ENCODE measurements at regions not wholly inside any gene's neighbourhood (a gene's known extent, or its start where the extent isn't known, plus 50 kb on each side); places are given as distances from the start of the nearest gene placed in this dataset.

GRCh38 chr15:69691307-69692015, 238.8 kb downstream of the RPLP1 start:
- Histone ChIP-seq H3K4me3 (ENCODE audit: low read length) (no peak overlapping the region), H3K9me3 (replicated peaks; ENCODE audit: insufficient read depth, low read length) (no peaks in the 10 kb centered on the region), H3K36me3 (replicated peaks; ENCODE audit: insufficient read depth, low read length) (no peaks in the 10 kb centered on the region), H3K9ac (ENCODE audit: low read length) (no peak overlapping the region), H2AFZ (ENCODE audit: low read length) (no peak overlapping the region), H3K4me1 (ENCODE audit: low read length) (no peaks in the 10 kb centered on the region), H4K20me1 (ENCODE audit: insufficient read depth, low read length) (no peaks in the 10 kb centered on the region), H3K79me2 (ENCODE audit: low read length) (no peaks in the 10 kb centered on the region), H3K27me3 (replicated peaks; ENCODE audit: insufficient read depth, low read length) (no peaks in the 10 kb centered on the region), H3F3A (ENCODE audit: insufficient read depth, low read length) (no peaks in the 10 kb centered on the region), H3K9me2 (replicated peaks; ENCODE audit: insufficient read depth, low read length) (no peaks in the 10 kb centered on the region), H3K27ac (ENCODE audit: low read length) (no peak overlapping the region), H3K4me2 (ENCODE audit: low read depth, low read length) (no peak overlapping the region)
- TF ChIP-seq EZH2 (optimal IDR thresholded peaks at IDR 0.05; ENCODE audit: low read depth, low read length) (no peak), CTCF (IDR thresholded peaks at IDR 0.05; ENCODE audit: low read length) (no peak), EZH2phosphoT487 (IDR thresholded peaks at IDR 0.05; ENCODE audit: low read length) (no peak)
- DNase-seq = no peak

DNA sequence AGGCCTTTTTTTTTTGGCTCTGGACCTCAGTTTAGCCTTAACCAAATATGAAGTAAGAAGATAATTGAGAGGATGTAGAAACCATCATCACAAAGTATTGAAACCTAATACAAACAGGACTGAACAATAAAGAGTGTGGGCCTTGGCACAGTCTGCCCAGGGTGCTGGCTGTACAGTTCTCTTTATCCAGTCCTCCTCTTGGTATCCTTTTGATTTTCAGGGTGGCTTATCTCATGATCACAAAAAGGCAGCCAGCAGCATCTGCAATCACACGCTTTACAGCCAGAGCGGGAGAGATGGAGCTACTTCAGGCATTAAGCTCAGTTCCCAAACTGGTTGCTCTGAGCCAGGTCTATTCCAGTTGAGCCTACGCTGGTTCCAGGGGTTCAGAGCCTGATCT, 239.7 kb downstream of the RPLP1 start:
- no peak overlapping the region for H3K27ac ChIP-seq (ENCODE audit: low read length)
- H3K9me2 ChIP-seq (replicated peaks; ENCODE audit: insufficient read depth, low read length) = no peaks in the 10 kb centered on the region
- no peaks in the 10 kb centered on the region for H3K4me1 ChIP-seq (ENCODE audit: low read length)
- TF ChIP-seq CTCF (IDR thresholded peaks at IDR 0.05; ENCODE audit: low read length) (no peak), EZH2phosphoT487 (IDR thresholded peaks at IDR 0.05; ENCODE audit: low read length) (no peak), EZH2 (optimal IDR thresholded peaks at IDR 0.05; ENCODE audit: low read depth, low read length) (no peak)
- no peak overlapping the region for H3K4me2 ChIP-seq (ENCODE audit: low read depth, low read length)
- no peaks in the 10 kb centered on the region for H3K27me3 ChIP-seq (replicated peaks; ENCODE audit: insufficient read depth, low read length)
- no peaks in the 10 kb centered on the region for H3K9me3 ChIP-seq (replicated peaks; ENCODE audit: insufficient read depth, low read length)
- H3K9ac ChIP-seq (ENCODE audit: low read length) = no peak overlapping the region
- H3K4me3 ChIP-seq (ENCODE audit: low read length) = no peak overlapping the region
- no peak overlapping the region for H2AFZ ChIP-seq (ENCODE audit: low read length)
- no peaks in the 10 kb centered on the region for H3F3A ChIP-seq (ENCODE audit: insufficient read depth, low read length)
- no peaks in the 10 kb centered on the region for H3K36me3 ChIP-seq (replicated peaks; ENCODE audit: insufficient read depth, low read length)
- no peaks in the 10 kb centered on the region for H3K79me2 ChIP-seq (ENCODE audit: low read length)
- DNase-seq = no peak
- no peaks in the 10 kb centered on the region for H4K20me1 ChIP-seq (ENCODE audit: insufficient read depth, low read length)

DNA sequence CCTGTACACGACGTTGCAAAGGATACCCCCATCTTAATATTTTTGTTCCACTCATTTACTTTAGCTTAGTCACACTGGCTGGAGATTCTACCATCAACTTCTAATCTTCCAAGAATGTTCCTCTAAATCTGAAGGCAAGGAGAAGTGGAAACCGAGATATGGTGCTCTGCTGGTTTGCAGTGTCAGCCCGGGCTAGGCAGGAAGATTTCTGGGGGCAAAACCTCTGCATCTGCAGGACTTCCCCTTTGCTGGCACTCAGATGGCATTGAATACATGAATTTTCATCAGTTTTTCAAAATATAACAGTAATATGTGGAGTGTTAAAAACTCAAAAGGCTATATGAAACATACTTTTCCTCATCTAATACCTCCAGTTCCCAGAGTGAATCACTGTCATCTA, 240.4 kb downstream of the RPLP1 start:
- H4K20me1 ChIP-seq (ENCODE audit: insufficient read depth, low read length) = no peaks in the 10 kb centered on the region
- no peak overlapping the region for H3K9ac ChIP-seq (ENCODE audit: low read length)
- H3K27me3 ChIP-seq (replicated peaks; ENCODE audit: insufficient read depth, low read length) = no peaks in the 10 kb centered on the region
- H3K27ac ChIP-seq (ENCODE audit: low read length) = no peak overlapping the region
- H3K9me2 ChIP-seq (replicated peaks; ENCODE audit: insufficient read depth, low read length) = no peaks in the 10 kb centered on the region
- no peak overlapping the region for H3K4me3 ChIP-seq (ENCODE audit: low read length)
- no peak overlapping the region for H3K4me2 ChIP-seq (ENCODE audit: low read depth, low read length)
- H3K79me2 ChIP-seq (ENCODE audit: low read length) = no peaks in the 10 kb centered on the region
- H3F3A ChIP-seq (ENCODE audit: insufficient read depth, low read length) = no peaks in the 10 kb centered on the region
- H2AFZ ChIP-seq (ENCODE audit: low read length) = no peak overlapping the region
- H3K4me1 ChIP-seq (ENCODE audit: low read length) = peaks cover 5% of the 10 kb centered on the region
- no peaks in the 10 kb centered on the region for H3K9me3 ChIP-seq (replicated peaks; ENCODE audit: insufficient read depth, low read length)
- H3K36me3 ChIP-seq (replicated peaks; ENCODE audit: insufficient read depth, low read length) = no peaks in the 10 kb centered on the region
- no peak for DNase-seq
- no peak for TF ChIP-seq CTCF (IDR thresholded peaks at IDR 0.05; ENCODE audit: low read length)
- no peak for TF ChIP-seq EZH2phosphoT487 (IDR thresholded peaks at IDR 0.05; ENCODE audit: low read length)
- no peak for TF ChIP-seq EZH2 (optimal IDR thresholded peaks at IDR 0.05; ENCODE audit: low read depth, low read length)

Measured in MM.1S (cell line).